Mesenchymal stem cell (in vitro differentiated cells and primary cell): ENCODE measurements at regions not wholly inside any gene's neighbourhood (a gene's known extent, or its start where the extent isn't known, plus 50 kb on each side); places are given as distances from the start of the nearest gene placed in this dataset.

Experiments used
- DNase-seq: peaks from one replicate; pipeline ENCODE4 v3.0.0-alpha.2; 2013
- H2AFZ ChIP-seq: one replicate; pipeline ENCODE4 v1.6.1; 2013; ENCODE audit warnings: low read depth, mild to moderate bottlenecking, control low read depth, inconsistent platforms, low read length, moderate library complexity
- H2AK5ac ChIP-seq: 2 replicates; pipeline ENCODE4 v1.6.1; 2013; ENCODE audit warnings: low read length, moderate library complexity, mild to moderate bottlenecking, inconsistent platforms; ENCODE audit not compliant: severe bottlenecking
- H2BK120ac ChIP-seq: one replicate; pipeline ENCODE4 v1.6.1; 2013; ENCODE audit warnings: low read depth, mild to moderate bottlenecking, inconsistent platforms, low read length, moderate library complexity
- H2BK12ac ChIP-seq, 2 experiments: one replicate each; pipeline ENCODE4 v1.6.1; 2013; ENCODE audit warnings: inconsistent platforms in 2 of 2, low read length in 2 of 2, mild to moderate bottlenecking in 2 of 2, moderate library complexity in 2 of 2, control low read depth in 1 of 2
- H2BK15ac ChIP-seq: one replicate; pipeline ENCODE4 v1.6.1; 2013; ENCODE audit warnings: mild to moderate bottlenecking, low read depth, inconsistent platforms; ENCODE audit not compliant: poor library complexity, severe bottlenecking
- H2BK5ac ChIP-seq: 2 replicates; pipeline ENCODE4 v1.6.1; 2013; ENCODE audit warnings: low read depth, mild to moderate bottlenecking, low read length, control low read depth, inconsistent platforms; ENCODE audit not compliant: poor library complexity, severe bottlenecking
- H3K14ac ChIP-seq, 2 experiments: one replicate each; pipeline ENCODE4 v1.6.1; 2013; ENCODE audit warnings: inconsistent platforms in 2 of 2, low read length in 2 of 2, control low read depth in 1 of 2, mild to moderate bottlenecking in 1 of 2, moderate library complexity in 1 of 2
- H3K18ac ChIP-seq, 2 experiments: one replicate each; pipeline ENCODE4 v1.6.1; 2013; ENCODE audit warnings: inconsistent platforms in 2 of 2, low read length in 2 of 2, control low read depth in 1 of 2, low read depth in 1 of 2, mild to moderate bottlenecking in 1 of 2
- H3K23ac ChIP-seq, 2 experiments: one replicate each; pipeline ENCODE4 v1.6.1; 2013; ENCODE audit warnings: inconsistent platforms in 2 of 2, low read length in 2 of 2, mild to moderate bottlenecking in 2 of 2, moderate library complexity in 2 of 2, control low read depth in 1 of 2
- H3K27ac ChIP-seq: 2 replicates; pipeline ENCODE4 v1.5.1; 2013; ENCODE audit warnings: mild to moderate bottlenecking, moderate library complexity, low read length, control low read depth, inconsistent platforms; ENCODE audit not compliant: poor library complexity, severe bottlenecking
- H3K27me3 ChIP-seq, 2 experiments: 2 replicates each; pipeline versions ENCODE4 v1.6.1 to v1.7.0; 2013; ENCODE audit warnings: low read length in 2 of 2, mild to moderate bottlenecking in 2 of 2, moderate library complexity in 2 of 2, control low read depth in 1 of 2, inconsistent platforms in 1 of 2; ENCODE audit not compliant: control insufficient read depth in 1 of 2, insufficient read depth in 1 of 2
- H3K36me3 ChIP-seq, 2 experiments: 2 replicates each; pipeline versions ENCODE4 v1.6.1 to v1.7.0; 2013; ENCODE audit warnings: low read length in 2 of 2, control low read depth in 1 of 2, inconsistent platforms in 1 of 2, low read depth in 1 of 2, mild to moderate bottlenecking in 1 of 2; ENCODE audit not compliant: insufficient read depth in 2 of 2, control insufficient read depth in 1 of 2
- H3K4ac ChIP-seq, 2 experiments: one replicate each; pipeline ENCODE4 v1.6.1; 2013; ENCODE audit warnings: inconsistent platforms in 2 of 2, low read length in 2 of 2, mild to moderate bottlenecking in 2 of 2, moderate library complexity in 2 of 2, control low read depth in 1 of 2, low read depth in 1 of 2
- H3K4me1 ChIP-seq: 2 replicates; pipeline ENCODE4 v1.6.1; 2013; ENCODE audit warnings: low read depth, low read length, control low read depth; ENCODE audit not compliant: control insufficient read depth, insufficient read depth
- H3K4me2 ChIP-seq: 2 replicates; pipeline ENCODE4 v1.6.1; 2013; ENCODE audit warnings: low read length, mild to moderate bottlenecking, inconsistent platforms; ENCODE audit not compliant: poor library complexity, severe bottlenecking
- H3K4me3 ChIP-seq, 2 experiments: 2 replicates each; pipeline versions ENCODE4 v1.5.1 to v1.7.0; 2013; ENCODE audit warnings: low read length in 2 of 2, mild to moderate bottlenecking in 2 of 2, control low read depth in 1 of 2, low read depth in 1 of 2; ENCODE audit not compliant: insufficient read depth in 1 of 2
- H3K79me1 ChIP-seq: replicated peaks from 2 replicates; pipeline ENCODE4 v1.6.1; 2013; ENCODE audit warnings: mild to moderate bottlenecking, control low read depth, low read length, inconsistent platforms; ENCODE audit not compliant: poor library complexity, severe bottlenecking
- H3K9ac ChIP-seq: 2 replicates; pipeline ENCODE4 v1.7.0; 2013; ENCODE audit warnings: mild to moderate bottlenecking, low read length, moderate library complexity
- H3K9me3 ChIP-seq: 2 replicates; pipeline ENCODE4 v1.7.0; 2013; ENCODE audit warnings: mild to moderate bottlenecking, low read length; ENCODE audit not compliant: control insufficient read depth
- H4K8ac ChIP-seq: one replicate; pipeline ENCODE4 v1.6.1; 2013; ENCODE audit warnings: inconsistent platforms, mild to moderate bottlenecking, low read length, moderate library complexity
- H4K91ac ChIP-seq: one replicate; pipeline ENCODE4 v1.6.1; 2013; ENCODE audit warnings: mild to moderate bottlenecking, low read length, inconsistent platforms
- WGBS: methylation state at CpG from one replicate; pipeline ENCODE4 v1.1.7; 2013; ENCODE audit warnings: mixed read lengths; 5-methylcytosine and 5-hydroxymethylcytosine counted together

GRCh38 chr7:35375516-35375915, 121.6 kb upstream of the TBX20 start:
- Histone ChIP-seq H3K27ac (no peak overlapping the region), H3K36me3 (no peaks in the 10 kb centered on the region), H3K79me1 (no peaks in the 10 kb centered on the region), H4K8ac (no peak overlapping the region), H2BK15ac (no peak overlapping the region), H3K4me1 (no peaks in the 10 kb centered on the region), H2BK120ac (no peak overlapping the region), H2AFZ (no peak overlapping the region), H3K4ac (no peak overlapping the region), H3K23ac (no peak overlapping the region), H3K14ac (no peak overlapping the region), H2BK5ac (no peak overlapping the region), H2BK12ac (no peak overlapping the region), H2AK5ac (no peak overlapping the region), H3K18ac (no peak overlapping the region), H3K4me2 (no peak overlapping the region), H3K9me3 (no peaks in the 10 kb centered on the region), H4K91ac (no peak overlapping the region), H3K4me3 (no peak overlapping the region), H3K9ac (no peak overlapping the region), H3K27me3 (no peaks in the 10 kb centered on the region)
- no peak for DNase-seq
- WGBS: 82% methylated on average over 4 of the region's 5 CpGs

- Histone ChIP-seq H4K8ac (no peak overlapping the region), H3K9me3 (no peaks in the 10 kb centered on the region), H3K14ac (no peak overlapping the region), H3K36me3 (no peaks in the 10 kb centered on the region), H2AK5ac (no peak overlapping the region), H3K4ac (no peak overlapping the region), H3K79me1 (no peaks in the 10 kb centered on the region), H3K23ac (no peak overlapping the region), H3K4me1 (no peaks in the 10 kb centered on the region), H3K9ac (no peak overlapping the region), H2BK15ac (no peak overlapping the region), H2BK5ac (no peak overlapping the region), H2BK120ac (no peak overlapping the region), H3K27ac (no peak overlapping the region), H3K27me3 (no peaks in the 10 kb centered on the region), H2AFZ (no peak overlapping the region), H4K91ac (no peak overlapping the region), H3K4me3 (no peak overlapping the region), H2BK12ac (no peak overlapping the region), H3K4me2 (no peak overlapping the region), H3K18ac (no peak overlapping the region)
- DNase-seq: no peak
- WGBS: 64% methylated on average over 13 of the region's 13 CpGs
Observed at GRCh38 chr7:35374858-35375257, 121.0 kb upstream of the TBX20 start.

- no peak for DNase-seq
- H2BK12ac ChIP-seq: no peak overlapping the region
Observed at GRCh38 chr7:35371221-35371620, 117.3 kb upstream of the TBX20 start.

GRCh38 chr7:35370687-35371086, 116.8 kb upstream of the TBX20 start:
- H3K27me3 ChIP-seq: no peaks in the 10 kb centered on the region
- H3K36me3 ChIP-seq: no peaks in the 10 kb centered on the region
- H3K4me3 ChIP-seq: no peak overlapping the region
- H3K4me1 ChIP-seq: no peaks in the 10 kb centered on the region
- H2AFZ ChIP-seq: no peak overlapping the region
- H2BK5ac ChIP-seq: no peak overlapping the region
- no peak overlapping the region for H2BK15ac ChIP-seq
- H2BK12ac ChIP-seq: no peak overlapping the region
- H3K79me1 ChIP-seq: no peaks in the 10 kb centered on the region
- WGBS: 54% methylated on average over 2 of the region's 2 CpGs
- H2AK5ac ChIP-seq: no peak overlapping the region
- H3K23ac ChIP-seq: no peak overlapping the region
- H3K18ac ChIP-seq: no peak overlapping the region
- no peak overlapping the region for H4K8ac ChIP-seq
- no peaks in the 10 kb centered on the region for H3K9me3 ChIP-seq
- H3K9ac ChIP-seq: no peak overlapping the region
- H4K91ac ChIP-seq: no peak overlapping the region
- DNase-seq: no peak
- H3K14ac ChIP-seq: no peak overlapping the region
- no peak overlapping the region for H2BK120ac ChIP-seq
- no peak overlapping the region for H3K27ac ChIP-seq
- H3K4ac ChIP-seq: no peak overlapping the region
- no peak overlapping the region for H3K4me2 ChIP-seq

More at GRCh38 chr7:35371221-35371620, 117.3 kb upstream of the TBX20 start:
- H3K18ac ChIP-seq: no peak overlapping the region
- no peak overlapping the region for H2BK5ac ChIP-seq
- H2AK5ac ChIP-seq: no peak overlapping the region
- no peak overlapping the region for H3K4me3 ChIP-seq
- 94% methylated on average over 2 of the region's 2 CpGs for WGBS
- H3K9me3 ChIP-seq: no peaks in the 10 kb centered on the region
- no peak overlapping the region for H3K27ac ChIP-seq
- no peak overlapping the region for H4K91ac ChIP-seq
- no peaks in the 10 kb centered on the region for H3K36me3 ChIP-seq
- H2BK120ac ChIP-seq: no peak overlapping the region
- no peaks in the 10 kb centered on the region for H3K79me1 ChIP-seq
- no peak overlapping the region for H3K14ac ChIP-seq
- H3K27me3 ChIP-seq: no peaks in the 10 kb centered on the region
- H4K8ac ChIP-seq: no peak overlapping the region
- no peak overlapping the region for H3K9ac ChIP-seq
- no peak overlapping the region for H3K4ac ChIP-seq
- H3K4me1 ChIP-seq: no peaks in the 10 kb centered on the region
- H3K23ac ChIP-seq: no peak overlapping the region
- no peak overlapping the region for H3K4me2 ChIP-seq
- H2BK15ac ChIP-seq: no peak overlapping the region
- H2AFZ ChIP-seq: no peak overlapping the region
